Hepatocyte (in vitro differentiated cells): ENCODE measurements at regions not wholly inside any gene's neighbourhood (a gene's known extent, or its start where the extent isn't known, plus 50 kb on each side); places are given as distances from the start of the nearest gene placed in this dataset.

ENCODE experiments used
- DNase-seq: peaks from one replicate; pipeline ENCODE4 v3.0.0-alpha.2; 2016; ENCODE audit warnings: low spot score
- H2AFZ ChIP-seq: fragments of 200-600 bp; sonication (generic); 2 replicates; pipeline ENCODE4 v1.6.0; 2016; ENCODE audit warnings: antibody characterized with exemption, mild to moderate bottlenecking
- H3K27ac ChIP-seq: fragments of 200-600 bp; sonication (generic); 2 replicates; pipeline ENCODE4 v1.5.1; 2016; ENCODE audit warnings: mild to moderate bottlenecking
- H3K27me3 ChIP-seq: fragments of 200-600 bp; sonication (generic); 2 replicates; pipeline ENCODE4 v1.6.1; 2016
- H3K36me3 ChIP-seq: fragments of 200-600 bp; sonication (generic); replicated peaks from 2 replicates; pipeline ENCODE4 v1.5.1; 2016; ENCODE audit warnings: low read depth; ENCODE audit not compliant: insufficient read depth
- H3K4me1 ChIP-seq: fragments of 200-600 bp; sonication (generic); 2 replicates; pipeline ENCODE4 v1.5.1; 2016; ENCODE audit warnings: mild to moderate bottlenecking, moderate library complexity; ENCODE audit not compliant: insufficient read depth
- H3K4me2 ChIP-seq: fragments of 200-600 bp; sonication (generic); 2 replicates; pipeline ENCODE4 v1.6.0; 2016
- H3K4me3 ChIP-seq: fragments of 200-600 bp; sonication (generic); 2 replicates; pipeline ENCODE4 v1.5.1; 2016; ENCODE audit warnings: mild to moderate bottlenecking
- H3K79me2 ChIP-seq: fragments of 200-600 bp; sonication (generic); 2 replicates; pipeline ENCODE4 v1.6.0; 2017; ENCODE audit warnings: mild to moderate bottlenecking
- H3K9me2 ChIP-seq: fragments of 200-600 bp; sonication (generic); replicated peaks from 2 replicates; pipeline ENCODE4 v1.6.0; 2017; ENCODE audit warnings: mild to moderate bottlenecking; ENCODE audit not compliant: insufficient read depth
- H3K9me3 ChIP-seq: fragments of 200-600 bp; sonication (generic); 2 replicates; pipeline ENCODE4 v1.5.1; 2016; ENCODE audit warnings: low read depth, mild to moderate bottlenecking
- H4K20me1 ChIP-seq: fragments of 200-600 bp; sonication (generic); 2 replicates; pipeline ENCODE4 v1.6.0; 2016; ENCODE audit warnings: mild to moderate bottlenecking; ENCODE audit not compliant: insufficient read depth, poor library complexity, severe bottlenecking
- EZH2 ChIP-seq: fragments of 200-600 bp; sonication (generic); IDR thresholded peaks from 2 replicates; pipeline ENCODE4 v1.6.1; 2016; ENCODE audit warnings: antibody characterized with exemption, mild to moderate bottlenecking, borderline replicate concordance
- EZH2phosphoT487 ChIP-seq: fragments of 200-600 bp; sonication (generic); IDR thresholded peaks from one replicate; pipeline ENCODE4 v1.6.1; 2018; ENCODE audit warnings: antibody characterized with exemption, mild to moderate bottlenecking, low read depth, moderate library complexity; ENCODE audit not compliant: unreplicated experiment, severe bottlenecking
- WGBS: methylation state at CpG from one replicate; pipeline ENCODE4 v1.1.6; 2016; ENCODE audit warnings: low lambda C conversion rate; ENCODE audit errors: missing lambda C conversion rate; 5-methylcytosine and 5-hydroxymethylcytosine counted together
- TF ChIP-seq, protein P1 (sequence below): fragments of 200-600 bp; sonication (generic); IDR thresholded peaks from 2 replicates; pipeline ENCODE4 v1.5.1; 2016; ENCODE audit warnings: antibody characterized with exemption, mild to moderate bottlenecking; ENCODE audit not compliant: poor library complexity

- no peaks in the 10 kb centered on the region for H4K20me1 ChIP-seq
- H3K79me2 ChIP-seq, result no peaks in the 10 kb centered on the region
- WGBS, result 72% methylated on average over 7 of the region's 7 CpGs
- no peak overlapping the region for H3K27ac ChIP-seq
- H2AFZ ChIP-seq, result no peak overlapping the region
- no peaks in the 10 kb centered on the region for H3K36me3 ChIP-seq
- H3K4me2 ChIP-seq, result no peak overlapping the region
- no peaks in the 10 kb centered on the region for H3K27me3 ChIP-seq
- no peaks in the 10 kb centered on the region for H3K9me2 ChIP-seq
- TF ChIP-seq EZH2 (no peak), EZH2phosphoT487 (no peak)
- TF ChIP-seq, protein P1, sequence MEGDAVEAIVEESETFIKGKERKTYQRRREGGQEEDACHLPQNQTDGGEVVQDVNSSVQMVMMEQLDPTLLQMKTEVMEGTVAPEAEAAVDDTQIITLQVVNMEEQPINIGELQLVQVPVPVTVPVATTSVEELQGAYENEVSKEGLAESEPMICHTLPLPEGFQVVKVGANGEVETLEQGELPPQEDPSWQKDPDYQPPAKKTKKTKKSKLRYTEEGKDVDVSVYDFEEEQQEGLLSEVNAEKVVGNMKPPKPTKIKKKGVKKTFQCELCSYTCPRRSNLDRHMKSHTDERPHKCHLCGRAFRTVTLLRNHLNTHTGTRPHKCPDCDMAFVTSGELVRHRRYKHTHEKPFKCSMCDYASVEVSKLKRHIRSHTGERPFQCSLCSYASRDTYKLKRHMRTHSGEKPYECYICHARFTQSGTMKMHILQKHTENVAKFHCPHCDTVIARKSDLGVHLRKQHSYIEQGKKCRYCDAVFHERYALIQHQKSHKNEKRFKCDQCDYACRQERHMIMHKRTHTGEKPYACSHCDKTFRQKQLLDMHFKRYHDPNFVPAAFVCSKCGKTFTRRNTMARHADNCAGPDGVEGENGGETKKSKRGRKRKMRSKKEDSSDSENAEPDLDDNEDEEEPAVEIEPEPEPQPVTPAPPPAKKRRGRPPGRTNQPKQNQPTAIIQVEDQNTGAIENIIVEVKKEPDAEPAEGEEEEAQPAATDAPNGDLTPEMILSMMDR, result no peak
- no peak for DNase-seq
- no peaks in the 10 kb centered on the region for H3K4me1 ChIP-seq
- no peaks in the 10 kb centered on the region for H3K9me3 ChIP-seq
- H3K4me3 ChIP-seq, result no peak overlapping the region
Observed at GRCh38 chr2:136448986-136449780, 316.2 kb upstream of the THSD7B start.

- no peaks in the 10 kb centered on the region for H3K36me3 ChIP-seq
- no peak overlapping the region for H3K4me3 ChIP-seq
- H3K9me3 ChIP-seq, result no peaks in the 10 kb centered on the region
- no peak overlapping the region for H3K27ac ChIP-seq
- H3K9me2 ChIP-seq, result no peaks in the 10 kb centered on the region
- no peaks in the 10 kb centered on the region for H3K79me2 ChIP-seq
- H3K4me1 ChIP-seq, result no peaks in the 10 kb centered on the region
- H2AFZ ChIP-seq, result no peak overlapping the region
- no peak overlapping the region for H3K4me2 ChIP-seq
- H3K27me3 ChIP-seq, result no peaks in the 10 kb centered on the region
- H4K20me1 ChIP-seq, result no peaks in the 10 kb centered on the region
- TF ChIP-seq, protein P1, result no peak
- no peak for TF ChIP-seq EZH2phosphoT487
- DNase-seq, result no peak
- WGBS, result 100% methylated on average over 1 of the region's 1 CpG
Observed at GRCh38 chr2:136448432-136448831, 316.9 kb upstream of the THSD7B start.

GRCh38 chr2:136444323-136444722, 321.0 kb upstream of the THSD7B start:
- no peaks in the 10 kb centered on the region for H3K27me3 ChIP-seq
- TF ChIP-seq EZH2phosphoT487 (no peak), EZH2 (no peak)
- TF ChIP-seq, protein P1, result no peak
- WGBS, result 83% methylated on average over 7 of the region's 7 CpGs
- no peaks in the 10 kb centered on the region for H3K9me3 ChIP-seq
- no peak overlapping the region for H2AFZ ChIP-seq
- no peaks in the 10 kb centered on the region for H3K36me3 ChIP-seq
- no peak overlapping the region for H3K27ac ChIP-seq
- H4K20me1 ChIP-seq, result no peaks in the 10 kb centered on the region
- no peak for DNase-seq
- no peak overlapping the region for H3K4me2 ChIP-seq
- H3K79me2 ChIP-seq, result no peaks in the 10 kb centered on the region
- H3K4me3 ChIP-seq, result no peak overlapping the region
- no peaks in the 10 kb centered on the region for H3K9me2 ChIP-seq
- no peaks in the 10 kb centered on the region for H3K4me1 ChIP-seq
